H9 (cell line): ENCODE measurements at regions not wholly inside any gene's neighbourhood (a gene's known extent, or its start where the extent isn't known, plus 50 kb on each side); places are given as distances from the start of the nearest gene placed in this dataset.
"Not testable (repeated sequence)": the region's sequence is repeated elsewhere in the genome, so short reads cannot be mapped to it uniquely, and the experiment has no call there.

Source experiments
- DNase-seq: peaks from one replicate; pipeline ENCODE4 v3.0.0-alpha.2; 2017
- H2AFZ ChIP-seq: one replicate; pipeline ENCODE4 v1.6.1; 2013; ENCODE audit warnings: mild to moderate bottlenecking, low read length, control low read depth, moderate library complexity
- H2AK5ac ChIP-seq: 2 replicates; pipeline ENCODE4 v1.6.1; 2013; ENCODE audit warnings: low read length, control low read depth, mixed read lengths; ENCODE audit not compliant: insufficient read length
- H2BK120ac ChIP-seq: one replicate; pipeline ENCODE4 v1.6.1; 2013; ENCODE audit warnings: low read depth, mild to moderate bottlenecking, low read length, control low read depth, inconsistent platforms; ENCODE audit not compliant: poor library complexity, severe bottlenecking
- H2BK12ac ChIP-seq: 2 replicates; pipeline ENCODE4 v1.6.1; 2013; ENCODE audit warnings: low read length, control low read depth, mixed read lengths, low read depth; ENCODE audit not compliant: insufficient read length
- H2BK15ac ChIP-seq: 2 replicates; pipeline ENCODE4 v1.6.1; 2013; ENCODE audit warnings: low read depth, low read length, control low read depth
- H2BK20ac ChIP-seq: one replicate; pipeline ENCODE4 v1.6.1; 2013; ENCODE audit warnings: low read depth, mild to moderate bottlenecking, low read length, control low read depth, inconsistent platforms; ENCODE audit not compliant: poor library complexity, severe bottlenecking
- H2BK5ac ChIP-seq: 2 replicates; pipeline ENCODE4 v1.6.1; 2013; ENCODE audit warnings: low read length, control low read depth, mixed read lengths; ENCODE audit not compliant: insufficient read length
- H3K14ac ChIP-seq: 2 replicates; pipeline ENCODE4 v1.6.1; 2013; ENCODE audit warnings: low read length, control low read depth; ENCODE audit not compliant: insufficient read depth
- H3K18ac ChIP-seq: 2 replicates; pipeline ENCODE4 v1.6.1; 2013; ENCODE audit warnings: low read depth, mild to moderate bottlenecking, mixed read lengths, low read length, control low read depth; ENCODE audit not compliant: insufficient read length
- H3K23ac ChIP-seq: 2 replicates; pipeline ENCODE4 v1.6.1; 2013; ENCODE audit warnings: low read length, control low read depth, mixed read lengths, low read depth; ENCODE audit not compliant: insufficient read length
- H3K23me2 ChIP-seq: 2 replicates; pipeline ENCODE4 v1.6.1; 2013; ENCODE audit warnings: low read depth, mild to moderate bottlenecking, mixed read lengths, low read length, control low read depth; ENCODE audit not compliant: insufficient read length, poor library complexity, severe bottlenecking
- H3K27ac ChIP-seq: 2 replicates; pipeline ENCODE4 v1.5.1; 2013; ENCODE audit warnings: low read length, control low read depth, mixed read lengths, low read depth; ENCODE audit not compliant: insufficient read length
- H3K27me3 ChIP-seq: 2 replicates; pipeline ENCODE4 v1.6.1; 2013; ENCODE audit warnings: low read length, control low read depth, inconsistent platforms; ENCODE audit not compliant: insufficient read depth
- H3K4ac ChIP-seq: 2 replicates; pipeline ENCODE4 v1.6.1; 2013; ENCODE audit warnings: low read depth, mild to moderate bottlenecking, control low read depth, inconsistent platforms, low read length, moderate library complexity
- H3K4me1 ChIP-seq: 2 replicates; pipeline ENCODE4 v1.6.1; 2013; ENCODE audit warnings: low read length, control low read depth, inconsistent platforms; ENCODE audit not compliant: insufficient read depth
- H3K4me2 ChIP-seq: 2 replicates; pipeline ENCODE4 v1.6.1; 2013; ENCODE audit warnings: low read length, control low read depth, mixed read lengths; ENCODE audit not compliant: insufficient read length, insufficient read depth
- H3K56ac ChIP-seq: 2 replicates; pipeline ENCODE4 v1.6.1; 2013; ENCODE audit warnings: low read depth, mild to moderate bottlenecking, mixed read lengths, low read length, control low read depth; ENCODE audit not compliant: insufficient read length
- H3K79me1 ChIP-seq: 2 replicates; pipeline ENCODE4 v1.6.1; 2013; ENCODE audit warnings: low read depth, mild to moderate bottlenecking, moderate library complexity, low read length, control low read depth, inconsistent platforms; ENCODE audit not compliant: insufficient read depth, poor library complexity, severe bottlenecking
- H3K79me2 ChIP-seq: 2 replicates; pipeline ENCODE4 v1.6.1; 2013; ENCODE audit warnings: low read length, control low read depth, inconsistent platforms; ENCODE audit not compliant: insufficient read depth
- H3K9ac ChIP-seq: 2 replicates; pipeline ENCODE4 v1.6.1; 2013; ENCODE audit warnings: low read length, control low read depth, mixed read lengths; ENCODE audit not compliant: insufficient read length; ENCODE audit errors: extremely low read depth
- H3K9me3 ChIP-seq: one replicate; pipeline ENCODE4 v1.6.1; 2013; ENCODE audit warnings: low read depth, low read length, inconsistent platforms; ENCODE audit not compliant: control insufficient read depth
- H3T11ph ChIP-seq: one replicate; pipeline ENCODE4 v1.6.1; 2013; ENCODE audit warnings: mild to moderate bottlenecking, low read length, control low read depth, inconsistent platforms
- H4K20me1 ChIP-seq: one replicate; pipeline ENCODE4 v1.6.1; 2013; ENCODE audit not compliant: control insufficient read depth, insufficient read length, insufficient read depth
- H4K5ac ChIP-seq: 2 replicates; pipeline ENCODE4 v1.6.1; 2013; ENCODE audit warnings: low read depth, mild to moderate bottlenecking, mixed read lengths, low read length, control low read depth; ENCODE audit not compliant: insufficient read length
- H4K8ac ChIP-seq: replicated peaks from 2 replicates; pipeline ENCODE4 v1.6.1; 2013; ENCODE audit warnings: low read length, control low read depth, mixed read lengths, low read depth; ENCODE audit not compliant: insufficient read length
- H4K91ac ChIP-seq: 2 replicates; pipeline ENCODE4 v1.6.1; 2013; ENCODE audit warnings: low read depth, mild to moderate bottlenecking, moderate library complexity, mixed read lengths, low read length, control low read depth; ENCODE audit not compliant: insufficient read length
- H3K27ac Mint-ChIP-seq, 3 experiments: 2 replicates in 2 of 3; 3 replicates in 1 of 3; pipeline ENCODE4 v1.8.0; 2020 to 2021; ENCODE audit warnings: mixed read lengths in 3 of 3, mild to moderate bottlenecking in 1 of 3, moderate library complexity in 1 of 3
- H3K27me3 Mint-ChIP-seq: 2 replicates; pipeline ENCODE4 v1.8.0; 2021; ENCODE audit warnings: low read depth, mild to moderate bottlenecking, moderate library complexity, mixed read lengths
- H3K36me3 Mint-ChIP-seq, 3 experiments: 2 replicates in 2 of 3; 3 replicates in 1 of 3; pipeline ENCODE4 v1.8.0; 2020 to 2021; ENCODE audit warnings: low read depth in 3 of 3, mixed read lengths in 3 of 3; ENCODE audit not compliant: insufficient read depth in 1 of 3
- H3K4me1 Mint-ChIP-seq, 2 experiments: 2 replicates each; pipeline ENCODE4 v1.8.0; 2020; ENCODE audit warnings: mixed read lengths in 2 of 2
- H3K4me3 Mint-ChIP-seq, 2 experiments: 2 replicates in 1 of 2; 3 replicates in 1 of 2; pipeline ENCODE4 v1.8.0; 2020 to 2021; ENCODE audit warnings: mild to moderate bottlenecking in 2 of 2, mixed read lengths in 2 of 2, moderate library complexity in 1 of 2
- H3K9me3 Mint-ChIP-seq, 2 experiments: 2 replicates in 1 of 2; 3 replicates in 1 of 2; pipeline ENCODE4 v1.8.0; 2020; ENCODE audit warnings: mild to moderate bottlenecking in 2 of 2, mixed read lengths in 2 of 2, moderate library complexity in 1 of 2
- WGBS: extraction: QIAGEN DNeasy Blood & Tissue Kit; methylation state at CpG from one replicate; pipeline ENCODE4 v1.1.7; 2013; ENCODE audit warnings: missing lambda C conversion rate, low lambda C conversion rate, mixed read lengths; ENCODE audit not compliant: insufficient read length; ENCODE audit errors: extremely low coverage; 5-methylcytosine and 5-hydroxymethylcytosine counted together
- TF ChIP-seq, protein P1 (sequence below): fragments of 200-600 bp; sonication (generic); conservative IDR thresholded peaks from 3 replicates; pipeline ENCODE4 v1.8.0; 2021; ENCODE audit warnings: antibody characterized with exemption, mild to moderate bottlenecking

GRCh38 chr20:24855848-24856247 lies 93.2 kb upstream of the CST7 start:
- no peaks in the 10 kb centered on the region for H3K23me2 ChIP-seq
- no peaks in the 10 kb centered on the region for H3K79me2 ChIP-seq
- no peaks in the 10 kb centered on the region for H4K20me1 ChIP-seq
- Mint-ChIP-seq H3K36me3 (peaks cover 15 to 32% (median 19%) of the 10 kb centered on the region in 3 experiments), H3K4me1 (no peaks in the 10 kb centered on the region), H3K4me3 (no peak overlapping the region), H3K27ac (no peak overlapping the region), H3K27me3 (peaks cover 8% of the 10 kb centered on the region), H3K9me3 (peaks cover 57 to 63% of the 10 kb centered on the region in 2 experiments)
- no peak overlapping the region for H3K56ac ChIP-seq
- H3K4me1 ChIP-seq: no peaks in the 10 kb centered on the region
- H3K27ac ChIP-seq: no peak overlapping the region
- H3T11ph ChIP-seq: no peak overlapping the region
- no peaks in the 10 kb centered on the region for H3K79me1 ChIP-seq
- H4K91ac ChIP-seq: no peak overlapping the region
- no peaks in the 10 kb centered on the region for H3K27me3 ChIP-seq
- H2AK5ac ChIP-seq: no peak overlapping the region
- H3K18ac ChIP-seq: no peak overlapping the region
- DNase-seq: no peak
- H2BK5ac ChIP-seq: no peak overlapping the region
- no peak overlapping the region for H3K4ac ChIP-seq
- H2AFZ ChIP-seq: no peak overlapping the region
- no peak overlapping the region for H4K5ac ChIP-seq
- H2BK15ac ChIP-seq: no peak overlapping the region
- H2BK12ac ChIP-seq: no peak overlapping the region
- H3K9ac ChIP-seq: no peak overlapping the region
- H4K8ac ChIP-seq: no peak overlapping the region
- no peak overlapping the region for H3K4me2 ChIP-seq
- no peak overlapping the region for H3K14ac ChIP-seq
- TF ChIP-seq, protein P1, sequence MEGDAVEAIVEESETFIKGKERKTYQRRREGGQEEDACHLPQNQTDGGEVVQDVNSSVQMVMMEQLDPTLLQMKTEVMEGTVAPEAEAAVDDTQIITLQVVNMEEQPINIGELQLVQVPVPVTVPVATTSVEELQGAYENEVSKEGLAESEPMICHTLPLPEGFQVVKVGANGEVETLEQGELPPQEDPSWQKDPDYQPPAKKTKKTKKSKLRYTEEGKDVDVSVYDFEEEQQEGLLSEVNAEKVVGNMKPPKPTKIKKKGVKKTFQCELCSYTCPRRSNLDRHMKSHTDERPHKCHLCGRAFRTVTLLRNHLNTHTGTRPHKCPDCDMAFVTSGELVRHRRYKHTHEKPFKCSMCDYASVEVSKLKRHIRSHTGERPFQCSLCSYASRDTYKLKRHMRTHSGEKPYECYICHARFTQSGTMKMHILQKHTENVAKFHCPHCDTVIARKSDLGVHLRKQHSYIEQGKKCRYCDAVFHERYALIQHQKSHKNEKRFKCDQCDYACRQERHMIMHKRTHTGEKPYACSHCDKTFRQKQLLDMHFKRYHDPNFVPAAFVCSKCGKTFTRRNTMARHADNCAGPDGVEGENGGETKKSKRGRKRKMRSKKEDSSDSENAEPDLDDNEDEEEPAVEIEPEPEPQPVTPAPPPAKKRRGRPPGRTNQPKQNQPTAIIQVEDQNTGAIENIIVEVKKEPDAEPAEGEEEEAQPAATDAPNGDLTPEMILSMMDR: no peak
- H2BK20ac ChIP-seq: no peak overlapping the region
- WGBS: no CpG with 5 or more reads among the region's 1 CpG
- H2BK120ac ChIP-seq: no peak overlapping the region
- peaks cover 19% of the 10 kb centered on the region for H3K9me3 ChIP-seq
- no peak overlapping the region for H3K23ac ChIP-seq

GRCh38 chr20:24858500-24858899 lies 90.6 kb upstream of the CST7 start:
- H3T11ph ChIP-seq, H4K8ac ChIP-seq, H3K27ac Mint-ChIP-seq, H3K14ac ChIP-seq, H2AFZ ChIP-seq, H2BK12ac ChIP-seq, H3K79me2 ChIP-seq, H4K91ac ChIP-seq, H4K20me1 ChIP-seq, H3K4me2 ChIP-seq, H3K9ac ChIP-seq, H2BK5ac ChIP-seq, H2AK5ac ChIP-seq, H3K4ac ChIP-seq, H3K27me3 Mint-ChIP-seq, H4K5ac ChIP-seq, H2BK15ac ChIP-seq, H3K4me3 Mint-ChIP-seq, H2BK120ac ChIP-seq, H3K23ac ChIP-seq, H3K23me2 ChIP-seq, DNase-seq, H3K18ac ChIP-seq, H2BK20ac ChIP-seq, H3K79me1 ChIP-seq, H3K27me3 ChIP-seq, H3K4me1 ChIP-seq, H3K4me1 Mint-ChIP-seq, H3K56ac ChIP-seq, H3K27ac ChIP-seq: not testable (repeated sequence)
- WGBS: no CpG with 5 or more reads among the region's 9 CpGs
- H3K9me3 ChIP-seq: peaks cover 14% of the 10 kb centered on the region
- Mint-ChIP-seq H3K36me3 (peaks cover 15 to 32% (median 19%) of the 10 kb centered on the region in 3 experiments), H3K9me3 (peaks cover 54 to 67% of the 10 kb centered on the region in 2 experiments)
